Muscle of back (tissue), 3 donors: ENCODE measurements at regions not wholly inside any gene's neighbourhood (a gene's known extent, or its start where the extent isn't known, plus 50 kb on each side); places are given as distances from the start of the nearest gene placed in this dataset.

ENCODE experiments used
- DNase-seq, 3 donors: peaks; one replicate each; pipeline versions ENCODE4 v3.0.0 to v3.0.0-alpha.2; 2013

DNA sequence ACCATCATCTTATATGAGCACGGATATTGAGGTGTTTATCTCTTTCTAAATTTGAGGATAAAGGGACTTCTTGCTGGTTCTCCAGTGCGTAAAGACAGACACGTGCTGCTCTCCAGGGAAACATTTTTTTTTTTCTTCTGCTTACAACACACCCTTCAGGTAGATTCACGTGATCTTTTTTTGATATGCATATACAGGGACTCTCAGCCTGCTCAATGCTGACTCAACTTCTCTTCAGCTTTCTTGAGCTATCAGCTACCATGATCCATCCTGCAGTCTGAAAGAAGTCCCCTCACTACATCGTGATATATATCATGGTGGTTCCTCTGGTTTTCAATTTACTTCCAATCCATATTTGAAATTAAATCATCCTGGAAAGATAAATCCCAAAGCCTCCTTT, 87.1 kb upstream of the SLITRK3 start:
- no peak for DNase-seq

DNA sequence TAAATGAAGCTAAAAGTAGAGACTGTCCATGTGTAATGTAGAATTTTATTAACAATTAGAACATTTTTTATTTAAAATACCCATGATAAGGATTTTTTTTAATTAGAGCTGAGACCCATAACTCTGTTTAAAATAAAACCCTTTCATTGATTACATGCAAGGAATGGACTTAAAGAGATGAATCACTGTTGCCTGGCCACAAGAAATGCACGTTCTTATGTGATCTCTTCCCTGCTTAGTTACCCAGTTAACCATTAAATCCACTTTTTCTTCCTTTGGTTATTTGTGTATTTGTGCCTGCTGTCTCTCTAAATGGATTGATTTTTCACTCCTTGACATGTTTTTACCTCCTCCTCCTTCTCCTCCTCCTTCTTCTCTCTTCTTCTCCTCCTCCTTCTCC, 83.3 kb upstream of the SLITRK3 start:
- no peak for DNase-seq

DNA sequence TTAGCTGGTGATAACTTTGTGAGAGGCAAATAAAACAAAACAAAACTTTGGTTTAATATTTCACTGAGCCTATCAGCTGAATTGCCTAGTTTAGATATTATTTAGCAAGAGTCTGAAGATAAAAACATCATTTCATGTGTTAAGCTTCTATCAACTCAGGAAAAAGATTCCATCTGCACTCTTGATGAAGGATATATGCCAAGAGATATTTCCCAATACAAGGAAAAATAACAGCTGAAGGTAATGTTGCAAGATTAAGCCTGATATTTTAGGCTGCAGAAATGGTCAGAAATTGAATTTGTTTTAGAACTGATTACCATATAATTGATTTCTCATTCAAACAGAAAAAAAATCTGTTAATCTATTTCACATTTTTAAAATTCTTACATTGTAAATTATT, 77.2 kb upstream of the SLITRK3 start:
- no peak for DNase-seq

DNA sequence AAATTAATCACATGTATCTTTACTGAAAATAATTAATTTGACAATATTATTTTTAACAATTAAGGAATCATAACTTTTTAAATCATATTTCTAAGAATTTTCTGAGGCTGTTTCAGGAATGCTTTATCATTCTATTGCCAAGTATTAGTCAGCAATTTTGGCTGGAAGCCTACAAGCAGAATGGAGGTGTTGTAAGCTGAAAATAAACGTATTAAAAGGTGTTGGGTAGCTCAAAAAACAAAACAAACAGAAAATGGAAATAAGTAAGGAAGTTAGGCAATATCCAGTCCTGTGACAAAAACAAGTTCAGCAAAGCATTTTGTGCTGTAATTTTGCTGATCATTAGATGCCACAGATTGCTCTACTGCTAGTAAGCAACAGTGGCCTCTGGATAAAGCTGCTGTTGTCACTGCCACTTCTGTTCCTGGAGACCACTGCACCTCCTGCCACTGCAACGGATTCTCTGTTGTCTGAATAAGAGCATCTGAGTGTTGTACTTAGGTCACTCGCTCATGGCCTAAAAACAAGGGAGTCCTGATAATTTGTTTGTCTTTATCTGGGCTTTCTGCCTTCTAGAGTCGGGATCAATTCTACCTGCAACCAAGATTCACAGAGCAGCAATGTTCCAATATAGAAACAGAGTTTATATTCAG, 63.5 kb upstream of the SLITRK3 start:
- DNase-seq: peak in 2 of 3 donors; percentile 13 to 16

- DNase-seq: no peak
Observed at GRCh38 chr3:165256554-165257065, 60.4 kb upstream of the SLITRK3 start.

DNA sequence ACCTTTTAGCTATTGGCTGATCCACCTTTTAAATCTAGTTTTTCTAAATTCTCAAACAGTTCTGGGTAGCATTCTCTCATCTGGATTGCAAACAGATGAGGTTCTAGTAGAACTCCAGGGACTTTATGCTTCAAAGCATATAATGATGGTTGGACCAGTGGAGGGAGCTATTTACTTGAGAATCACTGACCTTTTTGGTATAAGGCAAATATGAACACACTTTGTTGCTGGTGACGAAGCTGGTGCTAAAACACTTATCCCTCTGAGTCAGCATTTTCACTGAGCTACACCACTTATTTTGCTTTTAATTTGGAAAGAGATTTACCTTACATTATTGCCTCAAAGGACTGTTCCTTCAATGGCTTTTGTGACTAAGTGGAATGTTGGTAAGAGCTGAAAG, 58.6 kb upstream of the SLITRK3 start:
- DNase-seq: peak; percentile 8 to 26 (median 9)
